Lung microvascular endothelial cell (primary cell): ENCODE measurements at regions not wholly inside any gene's neighbourhood (a gene's known extent, or its start where the extent isn't known, plus 50 kb on each side); places are given as distances from the start of the nearest gene placed in this dataset.

ENCODE experiments used
- DNase-seq, 2 donors: peaks; one replicate each; pipeline versions ENCODE4 v3.0.0 to v3.0.0-alpha.2; 2010; ENCODE audit warnings: low read depth in 2 of 2

DNA sequence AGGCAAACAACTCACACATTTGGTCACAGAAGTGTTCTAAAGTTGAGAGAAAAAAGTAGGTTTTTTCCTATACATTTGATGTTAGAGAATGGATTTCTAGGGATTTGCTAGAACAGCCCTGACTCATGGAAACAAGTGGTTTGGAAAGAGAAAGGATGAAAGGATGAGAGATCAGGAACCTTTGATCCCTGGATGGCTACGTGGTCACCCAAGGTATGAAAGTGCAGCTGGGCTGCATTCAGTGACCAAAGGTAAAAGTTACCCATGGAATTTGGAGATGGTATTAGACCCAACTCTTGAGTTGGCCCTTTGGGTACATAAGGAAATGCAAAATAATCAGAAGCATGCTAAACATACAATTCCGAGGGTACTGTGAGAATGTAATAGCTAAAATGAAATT, 61.3 kb upstream of the SPIN1 start:
- DNase-seq = no peak

DNA sequence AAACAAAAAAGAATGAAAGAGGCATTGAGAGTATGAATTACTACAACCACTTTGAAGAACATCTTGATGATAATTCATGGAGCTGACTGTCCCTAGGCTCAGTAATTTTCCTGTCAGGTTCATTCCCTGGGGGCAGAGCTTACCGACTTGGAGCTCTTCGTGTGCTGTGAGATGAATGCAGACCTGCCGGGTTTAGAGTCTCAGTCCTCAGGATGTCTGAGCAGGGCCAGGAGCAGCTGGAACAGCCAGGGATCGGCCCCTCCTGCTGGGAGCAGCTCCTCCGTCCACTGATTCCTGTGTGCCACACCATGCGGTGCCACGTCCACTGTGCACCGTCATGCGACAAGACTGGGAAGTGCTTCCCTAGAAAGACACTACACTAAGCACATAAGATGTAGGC, 62.2 kb upstream of the SPIN1 start:
- no peak for DNase-seq

DNA sequence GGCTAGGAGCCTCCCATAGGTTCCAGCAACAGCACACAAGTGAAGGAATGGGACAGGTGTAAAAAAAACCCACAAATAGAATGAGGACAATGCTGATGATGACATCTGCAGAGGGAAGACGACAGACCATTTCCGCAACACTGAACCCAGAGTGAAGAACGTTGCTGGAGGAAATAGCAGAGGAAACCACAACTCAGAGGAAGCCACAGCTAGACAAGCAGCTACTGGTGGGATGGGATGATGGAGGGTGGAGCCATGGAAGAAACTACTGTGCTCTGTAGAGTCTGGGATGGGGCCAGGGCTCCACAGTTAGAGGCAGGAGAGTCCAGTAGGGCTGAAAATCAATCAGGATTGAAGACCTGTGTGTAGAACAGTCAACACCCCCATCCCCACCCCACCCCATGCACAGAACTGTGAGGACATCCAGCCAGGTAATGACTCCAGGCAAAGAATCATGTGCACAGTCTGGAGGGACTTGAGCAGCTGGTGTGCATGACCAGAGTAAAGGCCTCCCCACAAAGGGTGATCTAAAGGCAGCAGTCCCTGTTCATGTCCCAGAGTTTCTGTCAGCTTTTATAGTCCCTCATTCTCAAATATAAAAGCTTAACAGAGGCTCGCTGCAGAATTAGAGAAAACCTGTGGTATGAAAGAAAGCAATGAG, 65.2 kb upstream of the SPIN1 start:
- peak in 1 of 2 donors; percentile 21 for DNase-seq

DNA sequence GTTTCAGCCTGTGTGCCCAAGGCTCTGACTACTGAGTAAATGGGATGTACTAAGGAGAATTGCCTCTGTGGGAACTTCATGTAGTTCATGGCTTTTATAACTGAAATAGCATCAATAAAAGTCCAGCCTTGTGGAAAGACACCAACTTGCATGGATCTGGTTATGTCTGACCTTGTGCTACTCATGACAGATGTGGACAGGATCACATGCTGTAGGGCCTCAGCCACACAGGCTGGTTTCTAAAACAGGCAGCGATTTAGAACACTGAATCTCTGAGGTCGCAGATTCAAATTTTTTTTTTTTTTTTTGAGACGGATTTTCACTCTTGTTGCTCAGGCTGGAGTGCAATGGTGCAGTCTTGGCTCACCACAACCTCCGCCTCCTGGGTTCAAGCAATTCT, 66.5 kb upstream of the SPIN1 start:
- no peak for DNase-seq

DNA sequence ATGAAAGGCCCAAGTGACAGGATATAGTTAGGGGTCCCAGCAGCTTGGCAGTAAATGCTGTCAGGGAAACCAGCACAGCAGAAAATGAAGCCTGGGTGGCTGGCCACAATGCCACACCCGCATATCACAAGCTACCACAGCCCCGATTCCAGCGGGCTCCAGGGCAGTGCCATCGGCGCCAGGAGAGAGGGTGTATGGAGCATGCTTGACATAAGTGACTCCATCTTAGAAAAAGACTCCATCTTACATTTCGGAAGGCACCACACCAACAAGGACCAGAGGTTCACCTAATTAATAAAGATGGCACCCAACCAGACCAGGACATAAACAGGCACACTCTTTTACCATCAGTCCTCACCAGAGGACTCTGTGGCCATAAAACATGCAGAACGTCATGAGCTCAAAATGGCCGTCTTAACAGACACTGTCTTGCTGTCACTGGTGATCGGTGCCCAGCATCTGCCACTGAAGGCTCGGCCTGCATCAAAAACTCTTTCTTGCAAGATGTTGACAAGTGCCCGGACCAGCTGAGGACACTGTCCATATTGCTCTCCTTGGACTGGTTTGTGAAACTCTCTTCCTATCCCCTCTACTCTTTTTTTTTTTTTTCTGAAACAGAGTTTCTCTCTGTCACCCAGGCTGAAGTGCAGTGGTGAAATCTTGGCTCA, 67.4 kb upstream of the SPIN1 start:
- DNase-seq = no peak

DNA sequence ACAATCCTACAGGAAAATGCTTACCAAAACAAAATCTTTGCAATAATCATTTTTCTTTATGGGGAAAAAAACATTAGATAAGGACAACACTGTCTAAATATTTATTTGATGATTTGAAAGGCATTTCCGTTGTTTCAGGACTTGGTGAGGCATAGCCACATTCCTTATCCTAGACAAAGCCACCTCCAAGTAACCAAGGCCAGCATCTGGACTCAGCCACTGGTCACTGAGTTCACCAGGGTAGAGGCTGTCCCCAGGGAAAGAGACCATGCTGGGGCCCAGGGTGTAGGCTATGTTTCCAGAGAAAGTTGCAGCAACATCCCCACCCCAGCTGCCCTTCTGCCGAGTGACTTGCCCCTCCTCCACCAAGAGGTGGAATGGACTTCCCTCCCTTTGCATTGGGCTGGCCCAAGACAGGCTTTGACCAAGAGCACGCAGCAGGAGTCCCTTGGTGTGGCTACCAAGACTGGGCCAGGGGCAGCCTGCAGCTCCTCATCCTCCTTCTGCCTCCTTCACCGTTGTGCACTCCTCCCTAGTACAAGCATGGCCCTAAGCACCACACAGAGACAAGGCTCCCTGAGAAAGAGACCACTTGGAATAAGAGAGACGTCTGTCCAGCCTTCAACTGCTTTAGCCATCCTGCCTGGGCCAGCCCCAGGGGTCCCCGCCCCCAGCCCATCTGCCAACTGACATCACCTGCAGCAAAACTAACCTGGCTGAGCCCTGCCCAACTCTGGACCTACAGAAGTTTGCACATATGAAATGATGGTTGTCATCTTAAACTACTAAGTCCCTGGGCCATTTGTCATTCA, 68.1 kb upstream of the SPIN1 start:
- DNase-seq = no peak

DNA sequence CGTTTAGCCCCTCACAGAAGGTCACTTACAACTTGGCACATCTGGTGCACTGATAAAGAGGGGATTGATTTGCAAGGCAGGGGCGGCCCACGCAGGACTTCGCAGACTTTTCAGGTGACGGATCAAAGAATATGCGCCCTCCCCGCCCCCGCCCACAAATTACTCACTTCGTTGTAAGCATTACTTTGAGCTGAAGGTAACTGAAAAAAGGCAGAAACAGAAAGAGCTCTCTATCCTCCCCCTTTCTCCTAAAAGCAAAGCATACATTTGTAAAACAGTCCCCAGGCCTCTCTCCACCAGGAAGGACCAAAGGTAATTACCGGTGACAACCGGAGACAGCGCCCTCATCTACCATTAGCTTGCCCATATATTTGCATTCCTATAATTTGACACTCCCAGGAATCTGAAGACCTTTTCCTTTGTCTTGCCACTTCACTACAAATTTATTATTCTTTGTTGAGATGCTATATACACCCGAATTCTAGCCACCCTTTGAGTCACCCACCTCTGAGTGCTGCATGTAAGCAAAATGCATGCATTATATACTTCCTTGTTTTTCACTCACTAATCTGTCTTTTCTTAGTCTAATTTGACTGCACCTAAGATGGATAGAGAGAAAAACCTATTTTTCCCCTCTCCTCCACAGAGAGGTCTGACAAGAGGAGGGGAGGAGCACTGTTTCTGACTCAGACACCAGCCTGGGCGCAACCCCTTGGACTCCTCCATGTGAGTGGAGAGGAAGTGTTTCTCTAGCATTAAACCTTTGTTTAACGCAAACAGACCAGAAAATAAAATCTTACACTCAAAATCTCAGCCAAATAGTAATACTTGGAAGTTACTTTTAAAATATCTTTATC, 74.7 kb upstream of the SPIN1 start:
- DNase-seq = no peak

DNA sequence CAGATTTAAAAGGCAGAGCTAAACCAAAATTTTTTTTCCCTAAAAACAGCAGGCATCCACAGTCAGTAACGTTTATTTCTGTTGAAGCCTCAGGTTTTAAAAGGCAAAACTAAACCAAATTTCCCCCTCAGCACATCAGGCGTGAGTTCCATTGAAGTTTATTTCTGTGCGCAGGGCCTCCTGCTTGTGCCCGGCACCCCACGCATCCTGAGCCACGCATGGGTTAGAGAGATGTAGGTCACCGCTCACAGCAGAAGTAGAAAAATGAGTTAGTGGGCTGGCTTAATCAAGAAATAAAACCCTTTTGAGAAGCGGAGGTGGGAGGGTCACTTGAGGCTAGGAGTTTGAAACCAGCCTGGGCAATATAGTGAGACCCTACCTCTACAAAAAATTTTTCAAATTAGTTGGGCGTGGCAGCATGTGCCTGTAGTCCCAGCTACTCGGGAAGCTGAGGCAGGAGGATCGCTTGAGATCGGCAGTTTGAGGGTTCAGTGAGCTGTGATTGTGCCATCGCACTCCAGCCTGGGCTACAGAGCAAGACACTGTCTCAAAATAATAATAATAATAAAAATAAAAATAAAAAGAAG, 75.6 kb upstream of the SPIN1 start:
- DNase-seq = no peak

DNA sequence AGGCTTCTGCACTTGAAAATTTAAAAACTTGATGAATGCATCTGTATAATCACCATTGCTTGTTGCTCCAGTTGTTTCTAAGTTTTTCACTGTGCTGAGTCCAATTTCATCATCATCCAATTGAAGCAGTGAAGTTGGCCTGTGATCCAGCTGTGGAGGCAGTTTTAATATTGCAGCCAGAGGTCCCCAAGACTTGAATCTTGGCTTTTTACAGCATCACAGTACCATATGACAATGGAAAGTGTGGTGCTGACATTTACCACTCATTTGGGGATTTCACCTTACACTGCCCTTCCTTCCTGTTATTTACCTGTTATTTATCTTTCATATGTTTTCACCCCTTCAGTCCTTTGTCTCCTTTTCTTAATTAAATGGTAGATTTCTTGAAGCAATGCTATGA, 76.2 kb upstream of the SPIN1 start:
- no peak for DNase-seq

DNA sequence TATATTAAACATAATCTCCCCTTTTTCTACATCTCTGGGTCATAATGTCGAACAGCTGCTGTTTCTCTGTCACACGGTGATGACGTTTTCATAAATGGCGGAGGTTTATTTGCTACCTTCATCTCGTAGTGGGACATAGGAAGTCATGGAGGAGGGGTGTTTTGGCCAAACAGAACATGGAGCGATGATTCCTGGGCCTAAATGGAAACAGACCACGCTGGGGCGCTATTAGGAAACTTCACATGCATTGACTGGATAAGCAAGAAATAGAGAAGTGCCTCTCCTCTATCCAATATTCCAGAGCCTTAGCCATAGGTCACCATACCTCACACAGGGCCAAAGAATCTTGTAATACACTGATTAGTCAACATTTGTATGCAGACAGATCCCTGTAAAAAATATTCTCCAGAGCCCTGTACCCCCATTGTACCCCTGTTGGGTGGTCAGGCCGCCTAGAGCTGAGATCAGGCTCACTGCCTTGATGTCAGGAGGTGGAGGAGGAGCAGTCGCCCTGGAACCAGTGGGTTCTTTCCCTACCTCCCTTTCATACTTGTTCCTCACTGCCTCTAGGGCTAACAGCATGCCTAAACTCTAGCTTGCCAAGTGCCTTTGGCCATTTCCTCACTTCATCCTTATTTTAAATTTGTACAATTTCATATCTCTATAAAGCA, 77.8 kb upstream of the SPIN1 start:
- no peak for DNase-seq

DNA sequence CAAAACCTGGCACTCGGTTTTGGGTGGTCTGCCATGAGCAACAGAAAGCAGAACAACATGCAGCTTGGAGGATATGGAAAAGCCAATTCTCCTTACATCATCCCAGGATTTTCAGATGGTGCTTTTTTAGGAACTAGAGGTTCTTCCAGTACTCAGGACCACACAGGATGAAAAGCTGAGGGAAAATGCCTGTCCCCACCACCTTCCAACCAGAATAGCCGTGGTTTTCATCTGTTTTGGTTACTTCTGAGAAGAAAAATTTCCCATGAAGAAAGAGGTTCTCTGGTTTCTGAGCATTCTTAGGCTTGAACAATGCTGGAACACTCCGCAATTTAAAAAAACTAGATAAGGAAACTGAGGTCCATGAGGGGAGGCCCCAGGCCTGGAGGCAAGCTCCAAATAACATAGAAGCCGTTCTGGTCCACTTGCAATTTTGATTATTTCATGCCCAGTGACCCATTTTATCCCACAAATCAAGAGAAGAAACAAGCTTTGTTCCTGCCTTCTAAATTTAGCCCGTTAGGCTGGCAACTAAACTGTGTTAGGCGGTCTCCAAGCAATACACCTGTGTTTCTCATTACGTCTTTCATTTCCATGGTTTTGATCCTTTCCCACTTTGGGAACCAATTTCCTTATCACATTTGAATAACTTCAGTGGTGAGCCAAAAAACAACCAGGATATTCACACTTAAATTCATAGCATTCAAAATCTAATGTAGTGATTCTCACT, 79.2 kb upstream of the SPIN1 start:
- no peak for DNase-seq

DNA sequence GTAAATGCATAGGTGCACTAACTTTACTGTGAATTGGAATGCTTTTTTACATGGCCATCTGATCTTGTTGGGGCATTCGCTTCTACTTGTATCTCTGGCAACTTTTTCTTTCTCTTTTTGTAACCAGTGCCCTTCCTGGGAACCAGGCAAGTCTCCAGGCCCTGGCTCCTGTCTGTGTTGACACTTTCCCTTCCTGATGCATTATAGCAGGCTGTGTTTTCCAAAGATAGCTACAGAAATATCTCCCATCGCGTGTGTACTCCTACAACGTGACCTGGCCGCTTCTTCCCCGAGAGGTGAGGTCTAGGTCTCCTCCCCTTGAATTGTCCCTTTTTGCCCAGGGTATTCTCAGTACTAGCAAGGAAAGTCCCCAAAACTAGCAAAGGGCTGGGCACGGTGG, 81.1 kb upstream of the SPIN1 start:
- no peak for DNase-seq

DNA sequence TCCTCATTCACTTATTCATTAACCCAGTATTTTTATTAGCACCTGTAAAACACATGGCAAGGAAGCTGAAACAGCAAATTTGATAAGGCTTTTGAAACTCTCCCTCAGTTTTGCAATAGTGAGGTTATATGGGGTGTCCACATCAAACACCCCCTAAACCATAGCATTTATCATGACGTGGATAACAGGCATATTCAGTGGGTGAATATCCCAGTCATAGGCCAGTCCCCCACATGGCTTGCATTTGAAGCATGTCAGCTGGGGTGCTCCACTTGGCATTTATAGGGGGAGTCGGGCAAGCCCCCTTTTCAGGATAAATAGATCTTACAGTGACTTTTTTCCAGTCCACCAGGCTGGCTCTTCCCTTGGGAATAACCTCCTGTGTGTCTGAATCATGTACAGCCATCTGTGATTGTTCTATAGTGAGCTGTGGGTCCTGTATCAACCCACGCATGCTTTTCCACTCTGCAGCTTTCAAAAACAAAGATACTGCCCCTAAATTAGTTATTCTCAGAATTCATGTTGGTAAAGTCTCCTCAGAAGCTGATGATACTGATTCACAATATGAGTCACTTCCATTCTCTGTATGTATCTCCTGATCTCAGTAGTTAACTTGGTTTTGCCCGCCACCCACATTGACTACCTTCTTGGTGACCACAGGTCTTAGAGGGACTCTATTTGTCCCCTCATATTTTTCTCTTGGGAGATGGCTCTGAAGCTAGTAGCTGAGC, 84.4 kb upstream of the SPIN1 start:
- DNase-seq = no peak

DNA sequence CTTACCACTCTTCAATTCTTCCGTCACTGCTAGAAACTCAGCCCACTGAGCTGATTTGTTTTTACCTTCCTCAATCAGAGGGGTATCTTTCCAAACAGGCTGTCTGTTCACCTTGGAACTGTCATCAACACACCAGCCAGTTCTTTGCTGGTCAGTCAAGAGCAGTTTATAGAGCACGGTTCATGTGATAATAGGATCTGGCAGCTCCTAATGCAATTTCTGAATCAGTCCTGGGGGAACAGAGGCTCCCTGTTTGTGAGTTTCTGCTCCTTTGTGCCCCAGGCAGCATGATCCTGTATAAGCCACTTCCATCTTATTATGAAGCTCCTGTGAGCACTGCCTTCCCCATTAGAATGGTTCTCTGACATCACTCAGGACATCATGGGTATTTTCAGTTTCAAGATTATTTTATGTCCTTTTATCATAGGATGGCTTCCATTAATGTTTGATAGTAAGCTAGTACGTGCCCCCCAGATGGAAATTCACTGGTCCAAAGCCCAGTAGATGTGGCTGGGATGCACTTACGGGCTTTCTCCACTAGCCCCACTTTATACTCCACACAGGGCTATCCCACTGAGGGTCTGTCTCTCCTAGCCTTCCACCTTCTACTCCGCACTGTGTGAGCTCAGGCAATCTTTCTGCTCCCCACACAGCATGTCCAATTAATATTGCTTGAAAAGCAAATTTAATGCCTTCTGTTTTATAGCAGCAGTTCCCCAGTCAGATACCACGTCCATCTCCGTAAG, 85.5 kb upstream of the SPIN1 start:
- DNase-seq = no peak

DNA sequence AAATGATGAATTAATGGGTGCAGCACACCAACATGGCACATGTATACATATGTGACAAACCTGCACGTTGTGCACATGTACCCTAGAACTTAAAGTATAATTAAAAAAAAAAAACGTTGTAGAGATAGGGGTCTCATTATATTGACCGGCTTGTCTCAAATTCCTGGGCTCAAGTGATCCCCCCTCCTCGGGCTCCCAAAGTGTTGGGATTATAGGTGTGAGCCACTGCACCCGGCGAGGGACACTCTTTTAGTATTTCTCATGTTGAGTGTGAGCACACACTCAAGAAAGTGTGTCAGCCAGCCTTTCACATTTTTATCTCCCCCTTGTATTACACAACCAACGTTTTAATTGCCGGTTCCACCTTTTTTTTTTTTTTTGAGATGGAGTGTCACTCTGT, 87.7 kb upstream of the SPIN1 start:
- no peak for DNase-seq

DNA sequence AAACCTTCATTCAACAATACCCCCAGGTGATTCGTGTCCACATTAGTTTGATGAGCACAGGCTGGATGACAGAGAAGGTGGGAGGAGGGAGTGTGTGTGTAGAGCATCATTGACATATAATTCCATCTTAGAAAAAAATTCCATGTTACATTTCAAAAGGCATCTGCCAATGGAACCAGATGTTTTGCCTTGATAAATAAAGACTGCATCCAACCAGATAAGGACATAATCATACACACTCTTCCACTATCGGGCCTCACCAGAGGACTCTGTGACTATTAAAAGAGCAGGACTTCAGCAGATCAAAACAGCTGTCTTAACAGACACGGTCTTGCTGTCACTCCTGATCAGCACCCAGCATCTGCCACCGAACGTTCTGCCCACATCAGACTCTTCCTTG, 96.4 kb upstream of the SPIN1 start:
- no peak for DNase-seq

DNA sequence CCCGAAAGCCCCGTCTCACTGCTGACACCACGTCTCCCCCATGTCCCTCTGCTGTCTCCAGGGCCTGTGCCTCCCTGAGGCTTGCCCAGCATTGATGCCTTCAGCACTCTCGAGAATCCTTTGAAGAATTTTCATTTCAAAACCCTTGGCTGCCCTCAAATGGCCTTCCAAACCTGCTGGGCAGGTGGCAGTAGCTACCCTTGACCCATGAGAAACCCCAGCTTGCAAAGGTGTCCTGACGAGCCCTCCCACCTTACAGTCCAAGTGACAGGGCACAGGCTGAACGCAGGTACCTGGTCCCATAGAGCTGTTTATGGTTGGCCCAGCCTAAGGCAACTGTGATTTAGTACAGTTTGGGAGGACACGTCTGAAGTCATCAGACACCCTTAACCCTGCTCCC, 97.2 kb upstream of the SPIN1 start:
- no peak for DNase-seq

DNA sequence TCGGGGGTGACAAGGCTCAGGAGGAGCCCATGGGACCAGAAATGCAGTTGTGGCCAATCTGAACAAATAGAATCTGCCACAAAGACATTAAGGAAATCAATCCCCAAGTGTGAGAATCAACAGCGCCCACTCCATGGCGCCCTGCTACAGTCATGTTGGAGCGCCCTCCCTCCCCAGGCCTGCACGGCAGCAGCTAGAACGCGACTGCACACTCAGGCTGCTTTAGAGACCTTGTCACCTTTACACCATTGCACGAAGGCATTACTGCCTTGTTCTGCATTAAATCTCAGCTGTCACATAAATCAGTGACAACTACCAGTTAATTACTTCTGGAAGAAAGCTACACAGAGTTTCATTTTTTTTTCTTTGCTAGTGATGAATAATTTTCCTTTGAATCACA, 98.7 kb upstream of the SPIN1 start:
- DNase-seq = no peak

DNA sequence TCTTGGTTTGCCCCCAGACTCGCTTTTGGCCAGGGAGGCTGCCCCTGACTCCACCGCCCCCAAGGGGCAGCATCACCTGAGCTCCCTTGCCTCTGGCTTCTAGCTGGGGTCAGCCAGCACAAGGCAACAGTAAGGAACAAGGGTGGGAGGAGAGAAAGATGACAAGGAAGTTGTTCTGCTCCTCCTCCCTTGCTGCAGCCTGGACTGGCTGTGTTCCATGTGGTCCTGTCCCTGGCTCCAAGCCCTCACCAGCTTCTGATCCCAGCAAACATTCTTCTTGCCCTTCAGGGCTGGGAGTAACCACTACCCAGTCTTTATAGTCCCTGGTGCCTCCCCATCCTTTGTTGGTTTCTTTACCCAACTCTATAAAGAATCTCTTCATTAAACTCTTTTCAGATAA, 100.3 kb upstream of the SPIN1 start:
- no peak for DNase-seq
